Epithelial cell of proximal tubule (primary cell): ENCODE measurements at regions not wholly inside any gene's neighbourhood (a gene's known extent, or its start where the extent isn't known, plus 50 kb on each side); places are given as distances from the start of the nearest gene placed in this dataset.
A peak's percentile ranks its signal among the peaks of the same experiment; 100 is the strongest.

Experiments used
- DNase-seq: peaks from one replicate; pipeline ENCODE4 v3.0.0-alpha.2; 2011; ENCODE audit warnings: low read depth
- H3K4me3 ChIP-seq: 2 replicates; pipeline ENCODE4 v1.5.1; 2011; ENCODE audit warnings: low read depth, mild to moderate bottlenecking, low read length
- CTCF ChIP-seq: conservative IDR thresholded peaks from 2 replicates; pipeline ENCODE4 v1.5.1; 2012; ENCODE audit warnings: low read depth, mild to moderate bottlenecking, low read length

- H3K4me3 ChIP-seq, result no peak overlapping the region
- DNase-seq, result no peak
- no peak for TF ChIP-seq CTCF
Observed at GRCh38 chr3:59621037-59621436, 571.2 kb upstream of the CFAP20DC start.

- DNase-seq, result no peak
- H3K4me3 ChIP-seq, result no peak overlapping the region
- no peak for TF ChIP-seq CTCF
Observed at GRCh38 chr3:59620325-59620724, 570.5 kb upstream of the CFAP20DC start.

GRCh38 chr3:59612444-59612715 lies 562.6 kb upstream of the CFAP20DC start:
- no peak for DNase-seq
- H3K4me3 ChIP-seq, result no peak overlapping the region
- TF ChIP-seq CTCF, result no peak

GRCh38 chr3:59611649-59612443 lies 562.0 kb upstream of the CFAP20DC start:
- no peak for DNase-seq
- H3K4me3 ChIP-seq, result no peak overlapping the region
- TF ChIP-seq CTCF, result no peak

GRCh38 chr3:59609657-59610348 lies 560.0 kb upstream of the CFAP20DC start:
- peak; percentile 52 for DNase-seq
- H3K4me3 ChIP-seq, result no peak overlapping the region
- no peak for TF ChIP-seq CTCF

- H3K4me3 ChIP-seq, result no peak overlapping the region
- no peak for DNase-seq
- TF ChIP-seq CTCF, result no peak
Observed at GRCh38 chr3:59608356-59608755, 558.5 kb upstream of the CFAP20DC start.

GRCh38 chr3:59607656-59608055 lies 557.8 kb upstream of the CFAP20DC start:
- peak; percentile 10 for DNase-seq
- no peak overlapping the region for H3K4me3 ChIP-seq
- TF ChIP-seq CTCF, result peak; percentile 34
